ENCODE measurements at regions not wholly inside any gene's neighbourhood (a gene's known extent, or its start where the extent isn't known, plus 50 kb on each side); places are given as distances from the start of the nearest gene placed in this dataset.

GRCh38 chr11:134876226-134876625, 464.2 kb upstream of the B3GAT1 start (continued):
- TF ChIP-seq POU5F1 (IDR thresholded peaks at IDR 0.05; ENCODE audit: low read depth, low read length): no peak
- TF ChIP-seq TCF12 (IDR thresholded peaks at IDR 0.05; ENCODE audit: low read depth, low read length): no peak
